GM19328 (cell line): ENCODE measurements at regions not wholly inside any gene's neighbourhood (a gene's known extent, or its start where the extent isn't known, plus 50 kb on each side); places are given as distances from the start of the nearest gene placed in this dataset.
"Not testable (repeated sequence)": the region's sequence is repeated elsewhere in the genome, so short reads cannot be mapped to it uniquely, and the experiment has no call there.

Experiments used
- ATAC-seq: cut with Tn5 transposase; IDR thresholded peaks from one replicate; pipeline ENCODE4 v1.9.1; 2021; ENCODE audit warnings: mild to moderate bottlenecking, moderate library complexity; ENCODE audit not compliant: unreplicated experiment

DNA sequence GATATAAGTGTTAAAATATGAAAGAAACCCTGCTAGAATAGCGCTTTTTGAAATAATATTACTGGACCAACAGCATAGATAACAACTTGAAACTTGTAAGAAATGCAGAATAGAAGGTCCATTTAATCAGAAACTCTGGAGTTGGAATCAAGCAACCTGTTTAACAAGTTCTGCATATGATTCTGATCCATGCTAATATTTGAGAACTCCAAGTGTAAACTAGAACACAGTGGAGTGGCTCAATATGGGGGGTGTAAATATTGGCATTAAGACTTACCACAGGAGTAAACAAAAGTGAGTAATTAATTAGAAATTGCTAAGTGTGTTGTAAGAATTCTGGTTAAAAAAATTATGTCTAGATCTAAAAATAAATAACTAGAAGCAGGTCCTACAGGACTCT lies 151.2 kb downstream of the SLITRK1 start:
- ATAC-seq: no peak

- no peak for ATAC-seq
Observed at GRCh38 chr13:83730674-83731073, 151.6 kb downstream of the SLITRK1 start.

DNA sequence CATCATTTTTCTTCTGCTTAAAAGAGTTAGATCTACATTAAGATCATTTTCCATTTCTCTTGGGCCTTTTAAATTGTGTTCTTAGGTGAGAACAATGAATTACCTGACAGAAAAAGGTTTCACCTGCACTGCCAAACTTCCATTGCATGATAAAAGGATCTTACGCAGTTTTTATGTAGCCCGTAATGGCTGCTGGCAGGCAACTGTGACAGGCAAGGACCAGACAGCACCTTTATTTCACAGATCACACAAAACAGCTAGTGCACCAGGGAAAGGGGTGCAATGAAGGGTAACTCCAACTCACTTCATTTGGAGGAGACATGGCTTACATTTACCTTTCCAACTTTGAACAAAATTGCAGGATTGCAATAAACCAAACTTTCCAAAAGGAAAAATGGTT lies 159.8 kb downstream of the SLITRK1 start:
- no peak for ATAC-seq

GRCh38 chr13:83716121-83716520 lies 166.2 kb downstream of the SLITRK1 start:
- no peak for ATAC-seq

GRCh38 chr13:83714236-83714635 lies 168.0 kb downstream of the SLITRK1 start:
- no peak for ATAC-seq

- no peak for ATAC-seq
Observed at GRCh38 chr13:83710133-83710515, 172.2 kb downstream of the SLITRK1 start.

- no peak for ATAC-seq
Observed at GRCh38 chr13:83709426-83710132, 172.7 kb downstream of the SLITRK1 start.

GRCh38 chr13:83702021-83702420 lies 180.3 kb downstream of the SLITRK1 start:
- no peak for ATAC-seq

DNA sequence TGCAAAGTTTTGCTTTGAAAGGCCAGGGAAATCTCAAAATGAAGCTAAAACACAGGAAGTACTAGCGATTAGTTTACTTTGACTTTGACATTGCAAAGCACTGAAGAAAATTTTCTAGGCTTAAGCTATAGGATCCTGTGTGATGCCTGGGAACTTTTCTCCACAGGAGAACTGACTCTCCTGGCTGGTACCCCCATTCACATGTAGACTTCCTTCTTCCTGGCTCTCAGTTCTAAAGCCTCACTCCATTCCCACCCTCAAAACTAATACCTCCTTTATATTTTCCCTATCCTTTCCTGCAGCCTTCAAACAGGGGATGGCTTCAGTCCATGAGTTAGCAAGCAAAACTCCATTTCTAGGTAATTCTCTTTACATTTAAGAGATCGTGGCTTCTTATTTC lies 189.5 kb downstream of the SLITRK1 start:
- ATAC-seq: no peak

DNA sequence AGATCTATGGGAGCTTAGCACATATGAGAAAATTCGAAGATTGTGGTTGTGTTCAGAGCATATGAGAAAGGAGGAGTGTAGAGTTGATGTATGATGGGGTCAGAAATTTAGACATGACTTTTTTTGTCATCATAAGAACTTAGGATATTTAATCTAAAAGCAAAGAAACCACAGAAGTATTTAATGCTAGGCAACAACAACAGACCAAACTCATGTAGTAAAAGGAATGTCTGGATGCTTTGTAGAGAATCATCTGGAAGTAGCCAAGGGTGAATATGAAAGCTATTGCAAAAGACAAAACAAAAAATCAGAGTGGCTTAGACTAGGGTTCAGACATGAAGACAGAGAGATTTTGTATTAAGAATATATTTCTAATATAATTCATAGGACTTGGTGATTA lies 190.3 kb downstream of the SLITRK1 start:
- ATAC-seq: no peak

GRCh38 chr13:83681547-83681946 lies 200.7 kb downstream of the SLITRK1 start:
- ATAC-seq: no peak

DNA sequence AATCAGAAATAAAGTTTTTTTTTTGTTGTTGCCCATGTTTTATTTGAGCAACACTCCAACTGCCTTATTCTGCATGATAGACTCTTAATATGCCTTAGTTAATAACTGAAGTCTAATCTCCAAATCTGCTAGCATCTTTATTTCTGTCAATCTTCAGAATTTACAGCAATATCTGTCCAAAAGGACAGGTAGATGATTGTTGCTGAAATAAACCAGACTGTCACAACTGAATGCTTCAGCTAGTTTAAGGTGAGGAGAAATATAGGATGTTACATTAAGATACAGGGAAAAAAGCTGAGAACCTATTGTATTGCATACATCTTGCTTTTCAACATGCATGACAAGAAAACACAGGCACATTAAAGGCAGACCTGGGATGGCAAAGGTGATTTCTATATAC lies 204.3 kb downstream of the SLITRK1 start:
- ATAC-seq: no peak

DNA sequence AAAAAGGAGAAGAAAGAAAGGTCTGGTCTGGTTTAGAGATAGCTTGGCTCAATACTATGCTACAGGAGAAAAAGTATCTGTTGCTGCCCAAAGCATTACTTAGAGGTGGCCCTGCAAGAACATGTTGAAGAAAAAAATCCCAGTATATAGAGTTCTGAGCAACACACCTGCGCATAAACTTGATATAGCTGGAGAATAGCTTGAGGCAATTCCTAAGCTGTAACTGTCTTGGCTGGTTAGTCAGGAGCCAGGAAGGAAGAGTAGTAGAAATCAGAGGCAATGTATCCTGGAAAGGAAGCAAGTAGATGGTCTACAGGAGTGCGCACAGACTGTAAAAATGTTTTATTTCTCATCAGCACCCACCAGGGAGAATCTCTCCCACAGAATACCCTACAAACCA lies 209.7 kb downstream of the SLITRK1 start:
- no peak for ATAC-seq

DNA sequence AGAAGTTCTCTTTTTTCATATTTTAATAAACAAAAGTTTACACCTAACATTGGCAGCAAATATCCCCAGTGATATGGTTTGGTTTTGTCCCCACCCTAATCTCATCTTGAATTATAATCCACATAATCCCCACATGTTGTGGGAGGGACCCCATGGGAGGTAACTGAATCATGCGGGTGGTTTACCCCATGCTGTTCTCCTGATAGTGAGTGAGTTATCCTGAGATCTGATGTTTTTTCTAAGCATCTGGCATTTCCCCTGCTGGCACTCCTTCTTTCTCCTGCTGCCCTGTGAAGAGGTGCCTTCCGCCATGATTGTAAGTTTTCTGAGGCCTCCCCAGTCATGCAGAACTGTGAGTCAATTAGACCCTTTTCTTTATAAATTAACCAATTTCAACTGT lies 214.7 kb downstream of the SLITRK1 start:
- no peak for ATAC-seq

DNA sequence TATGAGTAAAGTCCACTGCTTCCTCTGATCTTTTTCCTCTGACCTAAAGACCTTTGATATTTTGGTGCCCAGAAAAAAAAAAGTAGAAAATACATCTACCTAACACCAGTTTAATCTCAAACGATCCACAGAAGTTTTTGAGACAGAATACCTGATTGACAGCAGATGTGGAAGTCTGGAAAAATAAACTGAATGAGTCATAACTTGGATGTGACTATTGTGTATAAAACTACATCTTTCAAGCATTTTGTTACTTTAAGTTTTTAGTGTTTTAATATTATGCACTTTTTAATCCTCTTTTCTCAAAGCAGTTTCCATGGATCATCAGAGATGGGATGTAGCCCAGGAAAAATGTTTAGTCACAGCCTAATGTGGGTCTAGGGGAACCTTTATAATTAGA lies 216.1 kb downstream of the SLITRK1 start:
- no peak for ATAC-seq

DNA sequence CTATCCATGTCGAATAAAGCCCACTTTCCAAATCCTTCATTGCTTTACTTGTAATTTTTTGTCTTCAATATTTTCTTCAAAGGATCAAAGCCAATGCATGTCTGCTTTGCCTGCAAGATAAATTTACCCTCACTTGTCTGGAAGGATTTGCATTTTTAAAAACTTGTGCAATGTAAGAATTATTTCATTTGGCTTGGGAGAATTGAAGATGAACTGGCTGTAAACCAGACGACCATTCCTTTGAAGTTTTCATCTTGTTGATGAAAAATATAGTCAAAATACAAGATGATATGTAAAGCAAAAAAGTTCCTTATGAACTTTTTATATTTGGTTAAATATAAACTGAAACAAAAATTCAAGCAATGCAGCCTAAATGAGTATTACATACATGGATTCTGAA lies 225.0 kb downstream of the SLITRK1 start:
- ATAC-seq: no peak

- not testable (repeated sequence) for ATAC-seq
Observed at GRCh38 chr13:83642617-83643016, 239.7 kb downstream of the SLITRK1 start.

DNA sequence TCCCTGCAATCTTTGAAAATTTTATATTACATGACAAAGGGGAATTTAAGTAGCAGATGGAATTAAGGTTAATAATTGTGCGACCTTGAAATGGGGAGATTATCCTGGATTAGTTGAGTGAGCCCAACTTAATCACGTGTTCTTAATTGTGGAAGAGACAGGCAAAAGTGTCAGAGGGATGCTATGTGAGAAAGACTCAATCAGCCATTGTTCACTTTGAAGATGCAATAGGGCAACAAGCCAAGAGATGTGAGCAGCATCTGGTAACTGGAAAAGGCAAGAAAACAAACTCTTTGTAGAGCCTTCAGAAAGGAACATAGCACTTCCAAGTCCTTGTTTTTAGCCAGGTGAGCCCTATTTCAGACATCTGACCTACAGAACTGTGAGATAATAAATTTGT lies 247.7 kb downstream of the SLITRK1 start:
- ATAC-seq: no peak

DNA sequence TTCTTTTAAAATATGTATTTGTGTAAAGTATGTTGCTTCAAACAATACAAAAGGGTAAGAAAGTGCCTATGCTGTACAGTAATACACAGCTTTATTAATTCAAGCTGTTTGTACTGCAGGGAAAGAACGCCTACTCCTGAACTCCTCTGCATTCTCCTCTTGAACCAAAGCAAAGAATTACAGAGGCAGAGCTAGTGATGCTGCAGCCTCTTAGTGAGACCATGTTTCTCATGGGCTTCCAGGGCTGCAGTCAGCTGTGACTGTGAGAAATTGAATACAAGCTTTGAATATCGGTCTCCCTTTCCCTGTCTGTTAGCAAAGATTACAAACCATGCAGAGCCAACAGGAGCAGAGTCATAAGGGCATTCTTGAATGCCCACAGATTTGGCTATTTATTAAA lies 248.5 kb downstream of the SLITRK1 start:
- no peak for ATAC-seq

DNA sequence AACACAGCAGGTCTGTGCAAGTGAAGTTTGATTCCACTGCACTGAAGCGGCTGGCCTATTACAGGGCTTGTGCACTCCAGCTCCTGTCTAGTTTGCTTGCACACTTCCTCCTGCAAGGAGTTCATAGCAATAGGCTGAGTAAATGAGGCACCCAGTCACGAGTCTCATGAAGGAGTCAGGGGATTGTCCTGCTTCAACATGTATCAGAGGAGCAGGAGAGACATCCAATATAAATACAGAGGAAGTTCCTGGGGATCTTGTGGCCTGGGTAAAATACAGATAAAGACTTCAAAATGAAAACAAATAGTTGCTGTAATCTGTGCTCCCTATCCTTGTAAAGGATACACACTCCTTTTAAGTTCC lies 259.9 kb downstream of the SLITRK1 start:
- ATAC-seq: no peak

- ATAC-seq: no peak
Observed at GRCh38 chr13:83621765-83622421, 260.4 kb downstream of the SLITRK1 start.

DNA sequence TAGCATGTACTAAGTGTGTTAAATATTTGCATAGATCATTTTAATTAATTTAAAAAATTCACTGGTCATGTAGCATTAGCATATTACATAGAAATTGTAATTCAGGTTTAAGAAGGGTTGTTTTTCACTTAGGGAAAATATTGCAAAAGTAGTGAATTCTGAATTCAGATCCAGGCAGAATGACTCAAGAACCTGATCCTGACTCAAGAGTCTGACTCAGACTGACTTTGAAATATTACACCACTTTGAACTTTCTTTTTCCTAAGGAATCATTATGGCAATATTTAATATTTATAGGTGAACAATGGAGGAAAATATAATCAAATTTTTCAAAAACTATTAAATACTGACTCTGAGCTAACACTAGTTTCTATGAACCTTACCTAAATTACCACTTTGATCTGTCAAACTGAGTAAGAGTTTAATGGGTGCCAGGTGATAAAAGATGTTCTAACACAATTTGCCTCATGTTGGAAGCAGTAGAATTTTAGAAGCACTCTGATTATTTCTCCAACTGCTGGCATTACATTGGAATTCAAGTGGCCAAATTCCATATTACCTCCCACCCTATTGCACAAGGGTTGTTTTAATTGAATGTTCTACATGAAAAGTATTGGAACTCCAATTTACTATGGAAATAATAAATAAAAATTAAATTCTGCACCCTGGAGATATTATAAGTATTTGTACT lies 261.6 kb downstream of the SLITRK1 start:
- ATAC-seq: no peak
